ENCODE measurements at regions not wholly inside any gene's neighbourhood (a gene's known extent, or its start where the extent isn't known, plus 50 kb on each side); places are given as distances from the start of the nearest gene placed in this dataset.
"Not testable (repeated sequence)": the region's sequence is repeated elsewhere in the genome, so short reads cannot be mapped to it uniquely, and the experiment has no call there.

DNA sequence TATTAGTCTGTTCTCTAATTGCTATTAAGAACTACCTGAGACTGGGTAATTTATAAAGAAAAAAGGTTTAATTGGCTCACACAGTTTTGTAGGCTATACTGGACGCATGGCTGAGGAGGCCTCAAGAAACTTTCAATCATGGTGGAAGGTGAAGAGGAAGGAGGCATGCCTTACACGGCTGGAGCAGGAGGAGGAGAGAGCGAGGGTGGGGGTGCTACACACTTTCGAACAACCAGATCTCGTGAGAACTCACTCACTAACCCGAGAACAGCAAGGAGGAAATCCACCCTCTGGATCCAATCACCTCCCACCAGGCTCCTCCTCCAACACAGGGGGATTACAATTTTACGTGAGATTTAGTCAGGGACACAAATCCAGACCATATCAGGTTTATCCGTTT is 90.0 kb downstream of the RMI1 start:
- TF ChIP-seq, protein P1, sequence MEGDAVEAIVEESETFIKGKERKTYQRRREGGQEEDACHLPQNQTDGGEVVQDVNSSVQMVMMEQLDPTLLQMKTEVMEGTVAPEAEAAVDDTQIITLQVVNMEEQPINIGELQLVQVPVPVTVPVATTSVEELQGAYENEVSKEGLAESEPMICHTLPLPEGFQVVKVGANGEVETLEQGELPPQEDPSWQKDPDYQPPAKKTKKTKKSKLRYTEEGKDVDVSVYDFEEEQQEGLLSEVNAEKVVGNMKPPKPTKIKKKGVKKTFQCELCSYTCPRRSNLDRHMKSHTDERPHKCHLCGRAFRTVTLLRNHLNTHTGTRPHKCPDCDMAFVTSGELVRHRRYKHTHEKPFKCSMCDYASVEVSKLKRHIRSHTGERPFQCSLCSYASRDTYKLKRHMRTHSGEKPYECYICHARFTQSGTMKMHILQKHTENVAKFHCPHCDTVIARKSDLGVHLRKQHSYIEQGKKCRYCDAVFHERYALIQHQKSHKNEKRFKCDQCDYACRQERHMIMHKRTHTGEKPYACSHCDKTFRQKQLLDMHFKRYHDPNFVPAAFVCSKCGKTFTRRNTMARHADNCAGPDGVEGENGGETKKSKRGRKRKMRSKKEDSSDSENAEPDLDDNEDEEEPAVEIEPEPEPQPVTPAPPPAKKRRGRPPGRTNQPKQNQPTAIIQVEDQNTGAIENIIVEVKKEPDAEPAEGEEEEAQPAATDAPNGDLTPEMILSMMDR (IDR thresholded peaks at IDR 0.05; ENCODE audit: borderline replicate concordance, insufficient read depth, low read depth, low read length): no peak
- H3K4me3 ChIP-seq (ENCODE audit: low read depth, low read length): no peak overlapping the region

DNA sequence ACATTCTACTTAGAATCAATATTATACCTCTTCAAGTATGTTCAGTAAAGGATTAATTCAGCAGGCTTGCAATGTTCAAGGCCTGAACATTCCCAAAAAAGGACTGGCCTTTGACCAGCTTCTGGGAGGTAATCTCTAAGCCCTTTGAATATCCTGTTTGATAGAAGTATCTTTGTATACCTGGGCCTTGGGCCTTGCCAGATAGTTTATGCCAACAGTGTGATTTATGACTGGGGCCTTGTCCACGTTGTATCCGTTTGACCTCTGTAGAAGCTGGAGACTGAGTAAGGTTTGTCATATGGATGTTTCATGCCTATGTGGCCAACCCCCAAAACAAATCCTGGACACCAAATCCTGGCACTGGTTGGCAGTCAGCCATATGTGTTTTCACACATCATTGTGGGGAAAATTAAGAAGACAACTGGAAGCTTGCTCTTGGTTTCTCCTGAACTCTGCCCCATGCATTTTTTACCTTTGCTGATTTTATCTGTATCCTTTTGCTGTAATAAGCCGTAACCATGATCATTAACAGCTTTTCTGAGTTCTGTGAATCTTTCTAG is 92.1 kb downstream of the RMI1 start:
- no peak overlapping the region for H3K4me3 ChIP-seq (ENCODE audit: low read depth, low read length)
- TF ChIP-seq, protein P1 (IDR thresholded peaks at IDR 0.05; ENCODE audit: borderline replicate concordance, insufficient read depth, low read depth, low read length): no peak

DNA sequence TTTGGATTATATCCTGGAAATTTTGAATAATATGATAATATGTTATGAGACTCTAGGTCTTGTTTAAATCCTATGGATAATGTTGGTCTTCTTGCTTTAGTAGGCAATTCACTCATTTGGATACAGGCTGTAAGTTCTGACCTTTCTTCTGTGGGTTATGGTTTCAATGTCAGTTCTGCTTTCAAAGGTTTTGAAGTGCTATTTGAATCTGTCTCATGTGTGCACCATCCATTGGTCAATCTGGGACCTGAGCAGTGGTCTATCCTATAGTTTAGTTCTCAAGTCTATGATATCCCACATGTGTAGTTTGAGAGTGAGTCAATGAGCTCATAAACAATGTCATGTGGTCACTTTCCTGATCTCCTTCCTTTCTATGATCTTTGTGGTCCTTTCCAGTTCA is 94.4 kb downstream of the RMI1 start:
- TF ChIP-seq, protein P1 (IDR thresholded peaks at IDR 0.05; ENCODE audit: borderline replicate concordance, insufficient read depth, low read depth, low read length): no peak
- no peak overlapping the region for H3K4me3 ChIP-seq (ENCODE audit: low read depth, low read length)

DNA sequence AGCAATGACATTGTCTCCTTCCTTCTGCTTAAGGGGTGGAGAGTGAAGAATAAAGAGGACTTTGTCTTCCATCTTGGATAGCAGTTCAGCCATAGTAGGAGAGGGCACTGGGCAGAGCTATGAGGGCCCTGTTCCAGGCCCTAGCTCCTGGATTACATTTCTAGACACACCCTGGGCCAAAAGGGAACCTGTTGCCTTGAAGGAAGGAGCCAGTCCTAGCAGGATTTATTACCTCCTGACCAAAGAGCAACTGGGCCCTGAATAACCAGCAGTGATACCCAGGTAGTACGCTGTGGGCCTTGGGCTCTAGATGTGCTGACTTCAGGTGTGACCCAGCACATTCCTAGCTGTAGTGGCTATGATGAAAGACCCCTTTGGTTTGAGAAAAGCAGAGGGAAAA is 95.8 kb downstream of the RMI1 start:
- H3K4me3 ChIP-seq (ENCODE audit: low read depth, low read length): no peak overlapping the region
- TF ChIP-seq, protein P1 (IDR thresholded peaks at IDR 0.05; ENCODE audit: borderline replicate concordance, insufficient read depth, low read depth, low read length): no peak

DNA sequence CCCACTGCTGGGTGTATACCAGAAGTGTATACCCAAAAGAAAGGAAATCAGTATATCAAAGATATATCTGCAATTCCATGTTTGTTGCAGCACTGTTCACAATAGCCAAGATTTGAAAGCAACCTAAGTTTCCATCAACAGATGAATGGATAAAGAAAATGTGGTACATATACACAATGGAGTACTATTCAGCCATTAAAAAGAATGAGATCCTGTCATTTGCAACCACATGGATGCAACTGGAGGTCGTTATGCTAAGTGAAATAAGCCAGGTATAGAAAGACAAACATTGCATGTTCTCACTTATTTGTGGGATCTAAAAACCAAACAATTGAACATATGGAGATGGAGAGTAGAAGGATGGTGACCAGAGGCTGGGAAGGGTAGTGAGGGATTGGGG is 97.2 kb downstream of the RMI1 start:
- not testable (repeated sequence) for H3K4me3 ChIP-seq (ENCODE audit: low read depth, low read length)

DNA sequence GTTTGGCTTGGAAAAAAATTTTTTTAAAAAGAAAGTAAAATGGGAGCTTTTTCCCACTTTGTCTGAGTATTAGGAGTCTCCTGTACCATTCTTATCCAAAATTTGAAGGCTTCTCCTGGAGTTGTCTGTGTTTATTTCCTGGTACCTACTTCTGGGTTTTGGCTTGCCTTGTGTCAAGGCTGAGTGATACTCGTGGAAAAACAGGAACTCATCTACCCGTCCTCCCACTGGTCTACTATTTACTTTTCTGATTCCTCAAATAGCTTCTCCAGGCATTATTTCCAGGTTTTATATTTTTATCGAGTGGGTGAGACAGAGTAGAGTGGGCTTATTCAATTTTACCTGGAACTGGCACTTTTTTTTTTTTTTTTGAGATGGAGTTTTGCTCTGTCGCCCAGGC is 99.4 kb downstream of the RMI1 start:
- TF ChIP-seq, protein P1 (IDR thresholded peaks at IDR 0.05; ENCODE audit: borderline replicate concordance, insufficient read depth, low read depth, low read length): no peak
- no peak overlapping the region for H3K4me3 ChIP-seq (ENCODE audit: low read depth, low read length)

DNA sequence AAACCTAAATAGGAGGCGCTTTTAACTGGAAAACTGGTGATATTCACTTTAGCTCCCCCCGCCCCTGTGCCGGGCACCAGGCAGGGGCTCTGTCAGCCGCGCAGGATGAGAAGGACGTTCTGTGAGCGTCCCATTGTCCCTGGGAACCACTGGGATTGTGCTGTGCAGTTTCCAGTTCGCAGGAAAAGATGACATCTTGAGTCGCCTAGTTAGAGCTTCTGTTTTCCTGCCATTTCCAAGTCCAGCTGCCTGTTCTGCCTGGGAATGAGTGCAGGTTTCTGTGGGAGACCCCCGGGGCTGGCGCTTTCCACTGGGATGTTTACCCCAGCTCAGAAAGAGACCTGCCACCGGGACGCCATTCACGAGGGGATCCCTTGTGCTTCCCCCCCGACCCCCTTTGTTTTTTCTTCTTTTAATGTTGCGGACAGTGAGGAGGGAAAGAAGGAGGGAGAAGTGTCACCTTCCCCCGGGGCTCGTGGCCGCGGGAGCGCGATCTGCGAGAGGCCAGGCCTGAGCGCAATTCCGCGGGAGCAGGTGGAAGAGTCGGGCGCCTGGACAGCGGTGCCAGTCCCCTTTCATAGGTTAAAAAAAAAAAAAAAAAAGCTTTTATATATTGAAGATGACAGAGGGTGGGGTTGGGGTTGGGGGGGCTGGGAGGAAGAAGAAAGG is 121.5 kb downstream of the RMI1 start:
- TF ChIP-seq, protein P1 (IDR thresholded peaks at IDR 0.05; ENCODE audit: borderline replicate concordance, insufficient read depth, low read depth, low read length): no peak
- no peak overlapping the region for H3K4me3 ChIP-seq (ENCODE audit: low read depth, low read length)
